ENCODE measurements at regions not wholly inside any gene's neighbourhood (a gene's known extent, or its start where the extent isn't known, plus 50 kb on each side); places are given as distances from the start of the nearest gene placed in this dataset.

DNA sequence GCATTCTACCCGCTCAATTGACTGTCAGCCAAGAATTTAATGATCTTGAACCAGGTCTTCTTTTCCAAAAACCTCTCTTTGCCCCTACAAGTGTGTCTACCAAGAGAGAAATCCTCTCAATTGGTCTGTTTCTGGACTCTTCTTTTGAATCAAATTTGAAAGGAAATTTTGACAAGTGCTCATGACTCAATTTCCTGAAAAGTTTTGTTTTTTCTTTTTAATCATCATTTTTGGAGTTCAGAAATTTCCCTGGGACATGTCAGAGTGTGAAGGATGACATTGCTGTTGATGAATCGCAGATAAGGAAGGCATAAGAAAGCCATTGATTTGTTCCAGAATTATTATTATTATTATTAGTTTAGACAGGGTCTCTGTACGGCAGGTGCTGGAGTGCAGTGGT lies 88.2 kb upstream of the AKT3 start:
- TF ChIP-seq ZBTB7A (IDR thresholded peaks at IDR 0.05; ENCODE audit: low read depth) (no peak), CREB1 (IDR thresholded peaks at IDR 0.05; ENCODE audit: low read depth) (no peak), EP300 (IDR thresholded peaks at IDR 0.05; ENCODE audit: borderline replicate concordance) (no peak), TEAD4 (IDR thresholded peaks at IDR 0.05) (no peak), TCF12 (IDR thresholded peaks at IDR 0.05; ENCODE audit: low read depth) (no peak), NFIC (IDR thresholded peaks at IDR 0.05) (no peak), RAD21 (IDR thresholded peaks at IDR 0.05; ENCODE audit: low read depth) (no peak), YY1 (IDR thresholded peaks at IDR 0.05; ENCODE audit: low read depth) (no peak), EGR1 (IDR thresholded peaks at IDR 0.05) (no peak), TAF1 (IDR thresholded peaks at IDR 0.05; ENCODE audit: low read depth) (no peak), FOXM1 (IDR thresholded peaks at IDR 0.05; ENCODE audit: borderline replicate concordance, low read depth) (no peak), CEBPB (IDR thresholded peaks at IDR 0.05) (no peak)
- TF ChIP-seq, protein P1, sequence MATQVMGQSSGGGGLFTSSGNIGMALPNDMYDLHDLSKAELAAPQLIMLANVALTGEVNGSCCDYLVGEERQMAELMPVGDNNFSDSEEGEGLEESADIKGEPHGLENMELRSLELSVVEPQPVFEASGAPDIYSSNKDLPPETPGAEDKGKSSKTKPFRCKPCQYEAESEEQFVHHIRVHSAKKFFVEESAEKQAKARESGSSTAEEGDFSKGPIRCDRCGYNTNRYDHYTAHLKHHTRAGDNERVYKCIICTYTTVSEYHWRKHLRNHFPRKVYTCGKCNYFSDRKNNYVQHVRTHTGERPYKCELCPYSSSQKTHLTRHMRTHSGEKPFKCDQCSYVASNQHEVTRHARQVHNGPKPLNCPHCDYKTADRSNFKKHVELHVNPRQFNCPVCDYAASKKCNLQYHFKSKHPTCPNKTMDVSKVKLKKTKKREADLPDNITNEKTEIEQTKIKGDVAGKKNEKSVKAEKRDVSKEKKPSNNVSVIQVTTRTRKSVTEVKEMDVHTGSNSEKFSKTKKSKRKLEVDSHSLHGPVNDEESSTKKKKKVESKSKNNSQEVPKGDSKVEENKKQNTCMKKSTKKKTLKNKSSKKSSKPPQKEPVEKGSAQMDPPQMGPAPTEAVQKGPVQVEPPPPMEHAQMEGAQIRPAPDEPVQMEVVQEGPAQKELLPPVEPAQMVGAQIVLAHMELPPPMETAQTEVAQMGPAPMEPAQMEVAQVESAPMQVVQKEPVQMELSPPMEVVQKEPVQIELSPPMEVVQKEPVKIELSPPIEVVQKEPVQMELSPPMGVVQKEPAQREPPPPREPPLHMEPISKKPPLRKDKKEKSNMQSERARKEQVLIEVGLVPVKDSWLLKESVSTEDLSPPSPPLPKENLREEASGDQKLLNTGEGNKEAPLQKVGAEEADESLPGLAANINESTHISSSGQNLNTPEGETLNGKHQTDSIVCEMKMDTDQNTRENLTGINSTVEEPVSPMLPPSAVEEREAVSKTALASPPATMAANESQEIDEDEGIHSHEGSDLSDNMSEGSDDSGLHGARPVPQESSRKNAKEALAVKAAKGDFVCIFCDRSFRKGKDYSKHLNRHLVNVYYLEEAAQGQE (IDR thresholded peaks at IDR 0.05; ENCODE audit: low read depth), result no peak
- TF ChIP-seq, protein P2, sequence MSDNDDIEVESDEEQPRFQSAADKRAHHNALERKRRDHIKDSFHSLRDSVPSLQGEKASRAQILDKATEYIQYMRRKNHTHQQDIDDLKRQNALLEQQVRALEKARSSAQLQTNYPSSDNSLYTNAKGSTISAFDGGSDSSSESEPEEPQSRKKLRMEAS (IDR thresholded peaks at IDR 0.05), result no peak
- TF ChIP-seq, protein P3, sequence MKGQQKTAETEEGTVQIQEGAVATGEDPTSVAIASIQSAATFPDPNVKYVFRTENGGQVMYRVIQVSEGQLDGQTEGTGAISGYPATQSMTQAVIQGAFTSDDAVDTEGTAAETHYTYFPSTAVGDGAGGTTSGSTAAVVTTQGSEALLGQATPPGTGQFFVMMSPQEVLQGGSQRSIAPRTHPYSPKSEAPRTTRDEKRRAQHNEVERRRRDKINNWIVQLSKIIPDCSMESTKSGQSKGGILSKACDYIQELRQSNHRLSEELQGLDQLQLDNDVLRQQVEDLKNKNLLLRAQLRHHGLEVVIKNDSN (IDR thresholded peaks at IDR 0.05), result no peak

DNA sequence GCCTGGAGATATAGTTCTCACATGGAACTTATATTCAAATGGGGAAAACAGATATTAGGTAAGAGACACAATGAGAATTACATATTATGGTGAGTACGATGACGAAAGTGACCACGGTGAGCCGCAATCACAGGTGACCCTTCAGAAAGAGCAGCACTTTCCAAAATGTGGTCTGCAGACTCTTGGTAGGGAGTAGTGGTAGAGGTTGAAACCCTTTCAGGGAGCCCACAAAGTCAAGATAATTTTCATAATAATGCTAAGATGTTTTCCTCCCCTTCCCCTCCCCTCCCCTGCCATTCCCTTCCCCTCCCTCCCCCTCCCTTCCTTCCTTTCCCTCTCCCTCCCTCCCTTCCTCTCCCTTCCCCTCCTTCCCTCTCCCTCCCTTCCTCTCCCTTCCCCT lies 83.5 kb upstream of the AKT3 start:
- TF ChIP-seq, protein P1 (IDR thresholded peaks at IDR 0.05; ENCODE audit: low read depth), result no peak
- TF ChIP-seq TEAD4 (IDR thresholded peaks at IDR 0.05) (no peak), YY1 (IDR thresholded peaks at IDR 0.05; ENCODE audit: low read depth) (no peak), FOXM1 (IDR thresholded peaks at IDR 0.05; ENCODE audit: borderline replicate concordance, low read depth) (no peak), RAD21 (IDR thresholded peaks at IDR 0.05; ENCODE audit: low read depth) (no peak), TAF1 (IDR thresholded peaks at IDR 0.05; ENCODE audit: low read depth) (no peak), EGR1 (IDR thresholded peaks at IDR 0.05) (no peak), EP300 (IDR thresholded peaks at IDR 0.05; ENCODE audit: borderline replicate concordance) (no peak), CREB1 (IDR thresholded peaks at IDR 0.05; ENCODE audit: low read depth) (no peak), TCF12 (IDR thresholded peaks at IDR 0.05; ENCODE audit: low read depth) (no peak), NFIC (IDR thresholded peaks at IDR 0.05) (no peak), ZBTB7A (IDR thresholded peaks at IDR 0.05; ENCODE audit: low read depth) (no peak), CEBPB (IDR thresholded peaks at IDR 0.05) (no peak)
- TF ChIP-seq, protein P2 (IDR thresholded peaks at IDR 0.05), result no peak
- TF ChIP-seq, protein P3 (IDR thresholded peaks at IDR 0.05), result no peak

DNA sequence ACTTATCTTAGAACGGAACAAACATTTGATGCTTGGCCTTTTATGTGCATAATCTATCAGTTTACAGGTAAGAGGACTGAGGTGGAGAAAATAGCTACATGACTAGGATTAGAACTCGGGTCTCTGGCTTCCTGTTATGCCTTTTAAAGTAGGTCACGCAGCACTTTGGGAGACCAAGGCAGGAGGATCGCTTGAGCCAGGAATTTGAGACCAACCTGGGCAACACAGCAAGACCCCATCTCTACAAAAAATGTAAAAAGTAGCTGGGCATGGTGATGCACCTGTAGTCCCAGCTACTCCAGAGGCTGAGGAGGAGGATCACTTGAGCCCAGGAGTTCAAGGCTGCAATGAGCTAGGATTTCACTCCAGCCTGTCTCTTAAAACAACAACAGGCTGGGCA lies 81.9 kb upstream of the AKT3 start:
- no peak for TF ChIP-seq FOXM1 (IDR thresholded peaks at IDR 0.05; ENCODE audit: borderline replicate concordance, low read depth)
- no peak for TF ChIP-seq ZBTB7A (IDR thresholded peaks at IDR 0.05; ENCODE audit: low read depth)
- TF ChIP-seq TEAD4 (IDR thresholded peaks at IDR 0.05), result no peak
- no peak for TF ChIP-seq TAF1 (IDR thresholded peaks at IDR 0.05; ENCODE audit: low read depth)
- no peak for TF ChIP-seq CREB1 (IDR thresholded peaks at IDR 0.05; ENCODE audit: low read depth)
- TF ChIP-seq, protein P2 (IDR thresholded peaks at IDR 0.05), result no peak
- TF ChIP-seq, protein P1 (IDR thresholded peaks at IDR 0.05; ENCODE audit: low read depth), result no peak
- no peak for TF ChIP-seq CEBPB (IDR thresholded peaks at IDR 0.05)

DNA sequence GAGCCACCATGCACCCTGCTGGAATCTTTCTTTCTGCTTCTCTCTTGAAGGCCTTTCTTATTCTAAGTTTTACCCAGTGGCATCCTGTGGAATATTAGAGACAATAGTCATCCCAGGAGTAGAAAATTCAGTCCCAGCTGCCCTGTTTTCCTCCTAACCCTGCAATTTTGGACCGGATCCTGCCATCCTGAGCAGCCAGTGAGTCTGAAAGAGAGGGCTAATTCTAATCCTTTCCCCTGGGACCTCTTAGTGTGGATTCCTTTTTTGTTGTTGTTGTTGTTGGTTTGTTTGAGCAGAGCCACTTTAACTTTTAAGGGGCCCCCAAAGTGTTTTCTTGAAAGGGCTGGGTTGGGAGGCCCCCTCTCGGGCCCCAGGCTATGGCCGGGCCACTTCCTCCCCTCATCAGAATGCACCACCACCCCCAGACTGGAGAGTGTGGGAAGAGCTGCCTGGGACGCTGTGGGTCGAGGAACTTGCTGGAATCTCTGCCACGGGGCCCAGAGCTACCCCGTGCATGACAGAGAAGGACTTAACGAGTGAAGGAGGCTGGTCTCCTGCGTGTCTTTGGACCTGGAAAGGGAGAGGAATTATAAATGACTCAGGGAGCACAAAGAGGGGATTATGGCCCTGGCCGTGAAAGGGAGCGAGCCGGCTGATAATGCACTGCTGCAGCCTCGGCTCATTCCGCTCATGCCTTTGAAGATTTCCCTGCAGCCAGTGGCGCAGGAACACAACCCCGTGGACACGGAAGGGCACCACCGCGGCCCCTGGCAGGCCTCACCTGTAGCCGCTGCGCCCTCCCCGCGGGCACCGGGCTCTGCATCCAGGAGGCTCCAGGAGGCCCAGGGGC lies 81.0 kb upstream of the AKT3 start:
- TF ChIP-seq, protein P1 (IDR thresholded peaks at IDR 0.05; ENCODE audit: low read depth), result no peak
- TF ChIP-seq TEAD4 (IDR thresholded peaks at IDR 0.05), result no peak
- TF ChIP-seq ZBTB7A (IDR thresholded peaks at IDR 0.05; ENCODE audit: low read depth), result no peak

Data from Ishikawa (cell line).